Kidney epithelial cell (primary cell): ENCODE measurements at regions not wholly inside any gene's neighbourhood (a gene's known extent, or its start where the extent isn't known, plus 50 kb on each side); places are given as distances from the start of the nearest gene placed in this dataset.

Experiments
- DNase-seq: peaks from one replicate; pipeline ENCODE4 v3.0.0-alpha.2; 2010; ENCODE audit warnings: low read depth
- H3K27me3 ChIP-seq: 2 replicates; pipeline ENCODE4 v1.6.0; 2011; ENCODE audit warnings: low read length; ENCODE audit not compliant: control insufficient read depth, insufficient read depth
- H3K36me3 ChIP-seq: 2 replicates; pipeline ENCODE4 v1.5.1; 2011; ENCODE audit warnings: low read length; ENCODE audit not compliant: control insufficient read depth, insufficient read depth
- H3K4me3 ChIP-seq: 2 replicates; pipeline ENCODE4 v1.5.1; 2011; ENCODE audit warnings: low read depth, mild to moderate bottlenecking, control low read depth, low read length
- TF ChIP-seq, protein P1 (sequence below): IDR thresholded peaks from 2 replicates; pipeline ENCODE4 v1.5.1; 2011; ENCODE audit warnings: mild to moderate bottlenecking, moderate library complexity, low read length, control low read depth, inconsistent platforms; ENCODE audit not compliant: insufficient read depth, poor library complexity, severe bottlenecking

DNA sequence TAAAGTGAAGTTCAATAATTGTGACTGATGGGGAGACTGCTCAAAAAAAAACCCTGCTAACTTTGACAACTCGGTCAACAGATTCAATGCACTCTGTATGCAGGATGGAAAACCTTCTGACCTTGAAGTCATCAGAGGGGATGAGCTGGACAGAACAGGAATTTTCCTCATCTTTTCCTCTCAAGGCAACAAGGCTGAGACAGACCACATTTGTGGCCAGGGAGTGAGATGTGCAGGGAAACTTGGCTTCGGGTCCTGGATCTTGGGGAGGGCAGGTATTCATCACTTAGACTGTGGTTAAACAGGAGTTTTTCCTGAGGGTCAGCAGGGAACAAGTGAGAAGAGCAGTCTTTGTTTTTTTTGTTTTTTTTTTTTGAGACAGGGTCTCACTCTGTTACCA, 100.6 kb downstream of the BAMBI start:
- no peak for DNase-seq
- Histone ChIP-seq H3K4me3 (no peak overlapping the region), H3K27me3 (no peaks in the 10 kb centered on the region), H3K36me3 (no peaks in the 10 kb centered on the region)
- TF ChIP-seq, protein P1, sequence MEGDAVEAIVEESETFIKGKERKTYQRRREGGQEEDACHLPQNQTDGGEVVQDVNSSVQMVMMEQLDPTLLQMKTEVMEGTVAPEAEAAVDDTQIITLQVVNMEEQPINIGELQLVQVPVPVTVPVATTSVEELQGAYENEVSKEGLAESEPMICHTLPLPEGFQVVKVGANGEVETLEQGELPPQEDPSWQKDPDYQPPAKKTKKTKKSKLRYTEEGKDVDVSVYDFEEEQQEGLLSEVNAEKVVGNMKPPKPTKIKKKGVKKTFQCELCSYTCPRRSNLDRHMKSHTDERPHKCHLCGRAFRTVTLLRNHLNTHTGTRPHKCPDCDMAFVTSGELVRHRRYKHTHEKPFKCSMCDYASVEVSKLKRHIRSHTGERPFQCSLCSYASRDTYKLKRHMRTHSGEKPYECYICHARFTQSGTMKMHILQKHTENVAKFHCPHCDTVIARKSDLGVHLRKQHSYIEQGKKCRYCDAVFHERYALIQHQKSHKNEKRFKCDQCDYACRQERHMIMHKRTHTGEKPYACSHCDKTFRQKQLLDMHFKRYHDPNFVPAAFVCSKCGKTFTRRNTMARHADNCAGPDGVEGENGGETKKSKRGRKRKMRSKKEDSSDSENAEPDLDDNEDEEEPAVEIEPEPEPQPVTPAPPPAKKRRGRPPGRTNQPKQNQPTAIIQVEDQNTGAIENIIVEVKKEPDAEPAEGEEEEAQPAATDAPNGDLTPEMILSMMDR = no peak

- DNase-seq = no peak
- Histone ChIP-seq H3K4me3 (no peak overlapping the region), H3K27me3 (no peaks in the 10 kb centered on the region), H3K36me3 (no peaks in the 10 kb centered on the region)
- TF ChIP-seq, protein P1 = no peak
Observed at GRCh38 chr10:28778524-28778923, 101.2 kb downstream of the BAMBI start.

DNA sequence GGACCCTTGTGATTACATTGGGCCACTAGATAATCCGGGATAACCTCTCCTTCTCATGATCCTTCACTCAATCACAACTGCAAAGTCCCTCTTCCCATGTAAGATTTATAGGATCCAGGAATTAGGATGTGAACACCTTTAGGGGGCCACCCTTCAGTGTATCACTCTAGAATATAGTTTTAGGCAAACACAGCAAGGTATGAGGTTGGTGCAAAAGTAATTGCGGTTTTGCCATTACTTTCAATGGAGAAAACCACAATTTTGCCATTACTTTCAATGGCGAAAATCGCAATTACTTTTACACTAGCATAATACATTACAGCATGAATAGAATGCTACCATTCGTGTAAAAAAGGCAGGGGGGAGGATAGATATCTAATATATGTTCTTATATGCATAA, 104.0 kb downstream of the BAMBI start:
- TF ChIP-seq, protein P1 = no peak
- H3K36me3 ChIP-seq = no peaks in the 10 kb centered on the region
- H3K27me3 ChIP-seq = no peaks in the 10 kb centered on the region
- no peak overlapping the region for H3K4me3 ChIP-seq
- DNase-seq = no peak

- TF ChIP-seq, protein P1 = no peak
- DNase-seq = no peak
- Histone ChIP-seq H3K36me3 (no peaks in the 10 kb centered on the region), H3K4me3 (no peak overlapping the region), H3K27me3 (no peaks in the 10 kb centered on the region)
Observed at GRCh38 chr10:28783087-28783486, 105.8 kb downstream of the BAMBI start.

DNA sequence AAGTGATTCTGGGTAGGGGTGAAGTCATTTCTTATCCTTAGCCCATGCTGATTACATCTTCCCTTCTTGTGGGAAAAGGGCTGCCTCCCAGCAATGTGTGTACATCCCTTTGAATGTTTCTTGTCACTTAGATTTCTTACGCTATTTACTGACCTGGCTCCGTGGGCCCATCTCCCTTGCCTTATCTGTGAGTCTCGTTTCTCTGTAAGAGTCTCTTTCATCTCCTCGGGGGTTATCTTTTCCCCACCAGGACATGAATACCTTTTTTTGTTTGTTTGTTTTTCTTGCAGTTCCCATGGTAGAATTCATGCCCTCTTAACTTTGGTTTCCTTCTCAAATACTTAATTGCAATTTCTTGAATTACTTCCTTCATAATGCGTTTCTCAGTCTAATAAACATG, 107.7 kb downstream of the BAMBI start:
- Histone ChIP-seq H3K36me3 (no peaks in the 10 kb centered on the region), H3K27me3 (no peaks in the 10 kb centered on the region), H3K4me3 (no peak overlapping the region)
- TF ChIP-seq, protein P1 = no peak
- DNase-seq = no peak

DNA sequence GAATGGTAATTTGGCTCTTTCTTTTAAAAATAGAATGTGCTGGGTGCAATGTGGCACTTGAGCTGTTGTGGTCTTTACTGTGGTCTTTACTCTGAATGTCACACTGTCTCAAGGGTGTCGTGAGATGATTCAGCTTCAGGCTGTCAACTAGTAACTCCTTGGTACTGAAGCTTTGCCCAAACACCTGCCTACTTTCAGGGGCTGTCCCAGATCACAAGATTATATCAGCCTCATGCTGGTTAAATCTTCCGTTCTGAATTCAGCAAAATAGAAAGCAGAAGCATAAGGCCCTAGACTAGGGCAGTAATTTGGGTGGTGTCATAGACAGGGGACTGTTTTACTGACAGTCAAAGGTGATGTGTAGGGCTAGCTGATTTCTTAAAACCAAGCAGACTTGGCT, 110.9 kb downstream of the BAMBI start:
- Histone ChIP-seq H3K27me3 (no peaks in the 10 kb centered on the region), H3K36me3 (no peaks in the 10 kb centered on the region), H3K4me3 (no peak overlapping the region)
- DNase-seq = no peak
- TF ChIP-seq, protein P1 = no peak
